H1 (cell line): ENCODE measurements at regions not wholly inside any gene's neighbourhood (a gene's known extent, or its start where the extent isn't known, plus 50 kb on each side); places are given as distances from the start of the nearest gene placed in this dataset.

Experiments used
- CEBPB ChIP-seq: IDR thresholded peaks from 2 replicates; pipeline ENCODE4 v1.6.1; 2012; ENCODE audit warnings: low read depth, low read length
- CHD2 ChIP-seq: IDR thresholded peaks from 2 replicates; pipeline ENCODE4 v1.6.1; 2012; ENCODE audit warnings: low read length, improper control_type of control experiment
- CREB1 ChIP-seq: IDR thresholded peaks from 2 replicates; pipeline ENCODE4 v1.6.1; 2012; ENCODE audit warnings: inconsistent platforms
- GABPA ChIP-seq: IDR thresholded peaks from 2 replicates; pipeline ENCODE4 v1.6.1; 2011; ENCODE audit warnings: mild to moderate bottlenecking, low read length, moderate library complexity, borderline replicate concordance; ENCODE audit not compliant: insufficient read depth
- JUN ChIP-seq: IDR thresholded peaks from 2 replicates; pipeline ENCODE4 v1.6.1; 2011; ENCODE audit warnings: low read depth, mild to moderate bottlenecking, improper control_type of control experiment, low read length
- MAFK ChIP-seq: IDR thresholded peaks from 2 replicates; pipeline ENCODE4 v1.6.1; 2012; ENCODE audit warnings: low read depth, mild to moderate bottlenecking, improper control_type of control experiment, low read length
- POLR2A ChIP-seq, 2 experiments: IDR thresholded peaks; 1 replicate in 1 of 2; 2 replicates in 1 of 2; pipeline ENCODE4 v1.6.1; 2011; ENCODE audit warnings: low read depth in 2 of 2, low read length in 2 of 2, mild to moderate bottlenecking in 2 of 2; ENCODE audit errors: control extremely low read depth in 1 of 2
- RAD21 ChIP-seq, 2 experiments: IDR thresholded peaks in 1 of 2; conservative IDR thresholded peaks in 1 of 2; 2 replicates each; pipeline ENCODE4 v1.6.1; 2011; ENCODE audit warnings: low read depth in 2 of 2, low read length in 2 of 2, improper control_type of control experiment in 1 of 2, inconsistent platforms in 1 of 2, mild to moderate bottlenecking in 1 of 2, moderate library complexity in 1 of 2
- SIX5 ChIP-seq: IDR thresholded peaks from 2 replicates; pipeline ENCODE4 v1.6.1; 2011; ENCODE audit warnings: mild to moderate bottlenecking, low read depth, low read length
- TEAD4 ChIP-seq: IDR thresholded peaks from 2 replicates; pipeline ENCODE4 v1.6.1; 2012; ENCODE audit warnings: low read depth, low read length, inconsistent platforms, mixed read lengths
- YY1 ChIP-seq: IDR thresholded peaks from 2 replicates; pipeline ENCODE4 v1.6.1; 2011; ENCODE audit warnings: low read depth, mild to moderate bottlenecking, low read length
- TF ChIP-seq, protein P1 (sequence below), 3 experiments: IDR thresholded peaks; 1 replicate in 2 of 3; 2 replicates in 1 of 3; pipeline versions ENCODE4 v1.5.1 to v1.6.1; 2011; ENCODE audit warnings: low read length in 3 of 3, mild to moderate bottlenecking in 3 of 3, inconsistent platforms in 2 of 3, low read depth in 1 of 3, moderate library complexity in 1 of 3; ENCODE audit not compliant: insufficient read depth in 1 of 3; ENCODE audit errors: control extremely low read depth in 1 of 3
- TF ChIP-seq, protein P2 (sequence below): IDR thresholded peaks from 2 replicates; pipeline ENCODE4 v1.6.1; 2012; ENCODE audit warnings: inconsistent platforms

DNA sequence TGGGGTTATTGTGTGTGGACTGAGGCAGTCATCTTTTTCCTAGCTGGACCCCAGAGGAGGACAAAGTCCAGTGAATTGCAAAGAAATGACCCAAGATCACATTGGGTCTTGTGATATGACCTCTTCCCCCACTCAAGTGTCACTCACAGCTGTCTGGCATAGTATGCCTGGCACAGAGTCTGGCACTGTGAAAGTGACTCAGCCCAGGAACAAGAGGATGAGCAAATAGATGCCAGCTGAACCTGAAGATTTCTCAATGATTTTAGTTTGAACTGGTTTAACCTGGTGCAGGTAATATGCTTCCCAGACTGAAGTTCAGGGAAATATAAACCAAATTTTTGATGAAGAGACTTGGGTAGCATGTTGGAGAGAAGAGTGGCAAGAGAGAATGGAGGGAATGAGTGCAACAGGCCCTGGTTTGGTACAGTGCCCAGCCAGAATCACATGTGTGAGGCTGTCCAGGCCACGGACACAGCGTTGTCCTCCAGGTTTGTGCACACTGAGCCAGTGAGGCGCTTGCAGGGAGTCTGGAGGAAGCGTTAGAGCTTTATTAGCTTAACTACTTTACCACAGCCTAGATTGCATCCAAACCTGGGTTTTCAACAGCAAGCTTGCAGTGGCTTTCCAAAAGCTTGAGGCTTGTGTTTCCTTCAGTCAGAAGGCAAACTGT lies 332.9 kb downstream of the NUAK1 start:
- TF ChIP-seq, protein P1, sequence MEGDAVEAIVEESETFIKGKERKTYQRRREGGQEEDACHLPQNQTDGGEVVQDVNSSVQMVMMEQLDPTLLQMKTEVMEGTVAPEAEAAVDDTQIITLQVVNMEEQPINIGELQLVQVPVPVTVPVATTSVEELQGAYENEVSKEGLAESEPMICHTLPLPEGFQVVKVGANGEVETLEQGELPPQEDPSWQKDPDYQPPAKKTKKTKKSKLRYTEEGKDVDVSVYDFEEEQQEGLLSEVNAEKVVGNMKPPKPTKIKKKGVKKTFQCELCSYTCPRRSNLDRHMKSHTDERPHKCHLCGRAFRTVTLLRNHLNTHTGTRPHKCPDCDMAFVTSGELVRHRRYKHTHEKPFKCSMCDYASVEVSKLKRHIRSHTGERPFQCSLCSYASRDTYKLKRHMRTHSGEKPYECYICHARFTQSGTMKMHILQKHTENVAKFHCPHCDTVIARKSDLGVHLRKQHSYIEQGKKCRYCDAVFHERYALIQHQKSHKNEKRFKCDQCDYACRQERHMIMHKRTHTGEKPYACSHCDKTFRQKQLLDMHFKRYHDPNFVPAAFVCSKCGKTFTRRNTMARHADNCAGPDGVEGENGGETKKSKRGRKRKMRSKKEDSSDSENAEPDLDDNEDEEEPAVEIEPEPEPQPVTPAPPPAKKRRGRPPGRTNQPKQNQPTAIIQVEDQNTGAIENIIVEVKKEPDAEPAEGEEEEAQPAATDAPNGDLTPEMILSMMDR (IDR thresholded peaks at IDR 0.05; ENCODE audit: control extremely low read depth in 1 of 3, insufficient read depth in 1 of 3, low read depth in 1 of 3, low read length in 3 of 3), result no peak
- TF ChIP-seq POLR2A (IDR thresholded peaks at IDR 0.05; ENCODE audit: control extremely low read depth in 1 of 2, low read depth in 2 of 2, low read length in 2 of 2) (no peak), MAFK (no peak), CHD2 (no peak), TEAD4 (no peak), SIX5 (no peak), YY1 (no peak), CREB1 (no peak), RAD21 (IDR thresholded peaks at IDR 0.05 in 1 of 2, conservative IDR thresholded peaks at IDR 0.05 in 1 of 2; ENCODE audit: low read depth in 2 of 2, low read length in 2 of 2) (no peak), GABPA (no peak), CEBPB (no peak), JUN (no peak)
- TF ChIP-seq, protein P2, sequence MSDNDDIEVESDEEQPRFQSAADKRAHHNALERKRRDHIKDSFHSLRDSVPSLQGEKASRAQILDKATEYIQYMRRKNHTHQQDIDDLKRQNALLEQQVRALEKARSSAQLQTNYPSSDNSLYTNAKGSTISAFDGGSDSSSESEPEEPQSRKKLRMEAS, result no peak
